ENCODE measurements at regions not wholly inside any gene's neighbourhood (a gene's known extent, or its start where the extent isn't known, plus 50 kb on each side); places are given as distances from the start of the nearest gene placed in this dataset.

DNA sequence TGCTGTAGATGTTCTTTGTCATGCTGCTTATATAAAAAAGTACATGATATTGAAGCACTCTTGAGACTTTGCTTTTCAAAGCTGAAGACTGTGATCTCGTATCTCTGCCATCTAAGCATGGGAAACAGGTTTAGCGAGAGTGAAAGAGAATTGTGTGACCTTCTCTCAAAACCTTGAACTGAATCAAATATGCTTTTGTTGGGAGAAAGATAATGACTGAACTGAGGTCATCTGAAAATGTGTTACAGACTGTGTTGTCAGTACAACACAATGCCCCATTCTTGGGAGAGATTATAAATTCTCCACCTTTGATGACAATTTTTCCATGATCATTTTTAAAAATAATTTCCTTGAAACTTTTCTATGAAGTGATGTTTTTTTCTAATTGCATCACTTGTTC is 272.1 kb upstream of the SEL1L start:
- H3K27me3 Mint-ChIP-seq (ENCODE audit: low read depth), result no peaks in the 10 kb centered on the region
- no peak overlapping the region for H3K4me3 Mint-ChIP-seq
- H3K4me1 Mint-ChIP-seq, result peaks cover 9% of the 10 kb centered on the region
- TF ChIP-seq, protein P1, sequence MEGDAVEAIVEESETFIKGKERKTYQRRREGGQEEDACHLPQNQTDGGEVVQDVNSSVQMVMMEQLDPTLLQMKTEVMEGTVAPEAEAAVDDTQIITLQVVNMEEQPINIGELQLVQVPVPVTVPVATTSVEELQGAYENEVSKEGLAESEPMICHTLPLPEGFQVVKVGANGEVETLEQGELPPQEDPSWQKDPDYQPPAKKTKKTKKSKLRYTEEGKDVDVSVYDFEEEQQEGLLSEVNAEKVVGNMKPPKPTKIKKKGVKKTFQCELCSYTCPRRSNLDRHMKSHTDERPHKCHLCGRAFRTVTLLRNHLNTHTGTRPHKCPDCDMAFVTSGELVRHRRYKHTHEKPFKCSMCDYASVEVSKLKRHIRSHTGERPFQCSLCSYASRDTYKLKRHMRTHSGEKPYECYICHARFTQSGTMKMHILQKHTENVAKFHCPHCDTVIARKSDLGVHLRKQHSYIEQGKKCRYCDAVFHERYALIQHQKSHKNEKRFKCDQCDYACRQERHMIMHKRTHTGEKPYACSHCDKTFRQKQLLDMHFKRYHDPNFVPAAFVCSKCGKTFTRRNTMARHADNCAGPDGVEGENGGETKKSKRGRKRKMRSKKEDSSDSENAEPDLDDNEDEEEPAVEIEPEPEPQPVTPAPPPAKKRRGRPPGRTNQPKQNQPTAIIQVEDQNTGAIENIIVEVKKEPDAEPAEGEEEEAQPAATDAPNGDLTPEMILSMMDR (IDR thresholded peaks at IDR 0.05; ENCODE audit: unreplicated experiment in 3 of 3), result no peak
- no peak overlapping the region for H3K27ac Mint-ChIP-seq
- H3K9me3 Mint-ChIP-seq, result no peaks in the 10 kb centered on the region
- no peaks in the 10 kb centered on the region for H3K36me3 Mint-ChIP-seq (ENCODE audit: low read depth)

DNA sequence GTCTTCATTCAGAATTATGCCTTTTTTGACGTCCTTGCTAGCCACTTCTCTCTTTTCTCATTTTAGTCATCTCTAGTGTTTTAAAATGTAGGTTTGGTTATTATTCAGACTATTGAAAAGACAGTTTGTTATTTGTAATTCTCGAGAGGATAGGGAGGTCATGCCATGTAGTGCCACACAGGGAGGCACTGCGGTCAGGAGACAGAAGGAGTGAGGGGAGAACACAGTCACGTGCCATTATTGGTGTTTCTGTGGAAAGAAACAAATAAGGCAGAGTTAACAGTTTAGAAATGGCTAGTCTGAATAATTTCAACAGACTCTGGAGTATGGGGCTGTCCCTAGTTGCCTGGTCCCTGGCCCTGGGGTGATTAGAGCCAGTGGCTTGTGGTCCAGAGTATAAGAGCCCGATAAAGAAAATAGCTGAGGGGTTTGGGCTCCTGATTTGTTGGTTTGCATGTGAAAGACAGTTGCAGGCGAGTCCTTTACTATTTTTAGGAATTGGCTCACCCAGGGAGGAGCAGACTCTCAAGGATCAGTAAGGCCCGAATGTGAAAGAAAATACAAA is 278.1 kb upstream of the SEL1L start:
- no peak overlapping the region for H3K4me3 Mint-ChIP-seq
- no peaks in the 10 kb centered on the region for H3K9me3 Mint-ChIP-seq
- TF ChIP-seq, protein P1 (IDR thresholded peaks at IDR 0.05; ENCODE audit: unreplicated experiment in 3 of 3), result no peak
- no peaks in the 10 kb centered on the region for H3K27me3 Mint-ChIP-seq (ENCODE audit: low read depth)
- no peaks in the 10 kb centered on the region for H3K4me1 Mint-ChIP-seq
- no peaks in the 10 kb centered on the region for H3K36me3 Mint-ChIP-seq (ENCODE audit: low read depth)
- H3K27ac Mint-ChIP-seq, result no peak overlapping the region

DNA sequence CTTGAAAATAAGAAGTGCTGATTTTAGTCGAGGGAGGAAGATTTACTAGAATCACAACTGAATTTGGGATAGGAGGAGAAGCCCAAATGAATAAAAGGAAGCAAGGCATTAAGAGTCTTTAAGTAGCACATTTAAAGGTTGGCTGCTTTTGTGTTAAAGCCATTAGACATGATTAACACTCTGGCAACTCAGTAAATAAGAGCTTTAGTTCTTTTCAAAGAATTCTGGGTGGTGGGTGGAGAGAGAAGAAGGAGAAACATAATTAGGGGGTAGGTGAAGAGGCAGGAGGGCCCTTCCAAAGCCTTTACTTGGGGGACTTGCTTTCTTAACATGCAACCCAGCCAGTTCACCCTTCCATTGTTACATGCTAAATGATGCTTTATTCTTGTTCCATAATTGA is 284.6 kb upstream of the SEL1L start:
- no peaks in the 10 kb centered on the region for H3K36me3 Mint-ChIP-seq (ENCODE audit: low read depth)
- H3K9me3 Mint-ChIP-seq, result peaks cover 10% of the 10 kb centered on the region
- H3K27ac Mint-ChIP-seq, result no peak overlapping the region
- H3K27me3 Mint-ChIP-seq (ENCODE audit: low read depth), result no peaks in the 10 kb centered on the region
- TF ChIP-seq, protein P1 (IDR thresholded peaks at IDR 0.05; ENCODE audit: unreplicated experiment in 3 of 3), result no peak
- H3K4me1 Mint-ChIP-seq, result no peaks in the 10 kb centered on the region
- H3K4me3 Mint-ChIP-seq, result no peak overlapping the region

DNA sequence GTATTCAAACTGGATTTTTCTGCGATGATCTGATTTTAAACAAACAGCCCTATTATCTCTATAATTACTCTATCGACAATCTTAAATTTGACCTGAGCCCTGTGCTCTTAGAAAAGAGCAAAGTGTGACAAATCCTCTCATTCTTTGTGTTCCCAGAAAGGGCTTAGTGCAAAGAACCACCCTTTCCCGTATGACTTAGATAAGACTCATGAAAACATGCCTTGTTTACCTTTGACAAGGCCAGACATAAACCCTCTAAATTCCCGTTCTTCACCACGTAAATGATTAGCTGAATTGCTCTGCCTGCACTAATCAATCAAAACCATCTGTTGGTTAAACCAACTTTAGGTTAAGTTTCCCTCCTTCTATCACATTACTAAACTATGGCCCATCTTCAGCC is 285.7 kb upstream of the SEL1L start:
- TF ChIP-seq, protein P1 (IDR thresholded peaks at IDR 0.05; ENCODE audit: unreplicated experiment in 3 of 3), result no peak
- Mint-ChIP-seq H3K9me3 (peaks cover 10% of the 10 kb centered on the region), H3K27ac (no peak overlapping the region), H3K4me1 (no peaks in the 10 kb centered on the region), H3K27me3 (ENCODE audit: low read depth) (no peaks in the 10 kb centered on the region), H3K4me3 (no peak overlapping the region), H3K36me3 (ENCODE audit: low read depth) (no peaks in the 10 kb centered on the region)

DNA sequence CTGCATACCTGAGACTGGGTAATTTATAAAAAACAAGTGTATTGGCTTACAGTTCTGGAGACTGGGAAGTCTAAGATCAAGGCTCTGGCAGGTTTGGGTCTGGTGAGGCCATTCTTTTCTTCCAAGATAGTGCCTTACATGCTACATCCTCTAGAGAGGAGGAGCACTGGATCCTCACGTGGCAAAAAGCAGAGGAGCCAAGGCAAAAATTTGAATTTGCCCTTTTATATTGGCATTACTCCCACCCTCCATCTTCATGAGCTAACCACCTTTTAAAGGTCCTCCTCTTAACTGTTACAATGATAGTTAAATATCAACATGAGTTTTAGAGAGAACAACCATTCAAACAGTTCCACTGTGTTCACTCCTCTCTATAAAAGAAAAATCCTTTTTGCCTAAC is 286.3 kb upstream of the SEL1L start:
- Mint-ChIP-seq H3K36me3 (ENCODE audit: low read depth) (no peaks in the 10 kb centered on the region), H3K27me3 (ENCODE audit: low read depth) (no peaks in the 10 kb centered on the region), H3K4me3 (no peak overlapping the region), H3K27ac (no peak overlapping the region), H3K9me3 (peaks cover 10% of the 10 kb centered on the region), H3K4me1 (no peaks in the 10 kb centered on the region)
- TF ChIP-seq, protein P1 (IDR thresholded peaks at IDR 0.05; ENCODE audit: unreplicated experiment in 3 of 3), result no peak

DNA sequence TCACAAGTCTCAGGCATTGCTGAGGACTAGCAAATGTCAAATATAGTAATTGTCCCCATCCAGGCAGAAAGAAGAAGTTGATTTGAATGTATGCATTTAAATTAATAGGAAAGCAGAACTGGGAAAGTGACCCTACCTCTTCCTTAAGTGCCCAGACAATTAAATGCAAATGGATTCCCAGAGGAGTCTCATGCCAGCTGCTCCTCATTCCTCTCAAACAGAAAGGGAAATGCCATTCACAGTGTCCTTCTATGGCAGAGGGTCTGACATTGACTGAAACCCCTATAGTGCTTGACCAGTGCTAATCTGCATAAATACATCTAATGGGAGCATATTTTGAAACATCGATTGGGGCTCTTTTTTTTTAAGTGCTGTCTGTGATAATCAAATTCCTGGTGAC is 292.4 kb upstream of the SEL1L start:
- no peaks in the 10 kb centered on the region for H3K36me3 Mint-ChIP-seq (ENCODE audit: low read depth)
- peaks cover 3% of the 10 kb centered on the region for H3K27me3 Mint-ChIP-seq (ENCODE audit: low read depth)
- H3K4me3 Mint-ChIP-seq, result no peak overlapping the region
- TF ChIP-seq, protein P1 (IDR thresholded peaks at IDR 0.05; ENCODE audit: unreplicated experiment in 3 of 3), result no peak
- no peaks in the 10 kb centered on the region for H3K4me1 Mint-ChIP-seq
- H3K27ac Mint-ChIP-seq, result no peak overlapping the region
- peaks cover 13% of the 10 kb centered on the region for H3K9me3 Mint-ChIP-seq
